Activated naive CD8-positive, alpha-beta T cell treated with anti-CD3 and anti-CD28 coated beads, Interleukin-2, amount 50 U/mL, for 16 hours (primary cell): ENCODE measurements at regions not wholly inside any gene's neighbourhood (a gene's known extent, or its start where the extent isn't known, plus 50 kb on each side); places are given as distances from the start of the nearest gene placed in this dataset.

ENCODE experiments used
- DNase-seq: peaks from one replicate; pipeline ENCODE4 v3.0.0-alpha.2; 2020; ENCODE audit warnings: low read depth, low spot score

GRCh38 chr2:447902-448665 is 160.2 kb upstream of the ALKAL2 start:
- no peak for DNase-seq

- DNase-seq = no peak
These were observed 159.2 kb upstream of the ALKAL2 start for GRCh38 chr2:446963-447530.

GRCh38 chr2:446303-446874 is 158.5 kb upstream of the ALKAL2 start:
- no peak for DNase-seq

- no peak for DNase-seq
These were observed 158.0 kb upstream of the ALKAL2 start for GRCh38 chr2:445896-446295.

GRCh38 chr2:444937-445884 is 157.3 kb upstream of the ALKAL2 start:
- no peak for DNase-seq

- DNase-seq = no peak
These were observed 155.8 kb upstream of the ALKAL2 start for GRCh38 chr2:443741-444140.

GRCh38 chr2:443216-443615 is 155.3 kb upstream of the ALKAL2 start:
- no peak for DNase-seq

GRCh38 chr2:441258-442022 is 153.5 kb upstream of the ALKAL2 start:
- no peak for DNase-seq

GRCh38 chr2:440403-440740 is 152.5 kb upstream of the ALKAL2 start:
- no peak for DNase-seq

GRCh38 chr2:439556-440402 is 151.9 kb upstream of the ALKAL2 start:
- DNase-seq = no peak

- DNase-seq = no peak
These were observed 151.2 kb upstream of the ALKAL2 start for GRCh38 chr2:439077-439476.

- DNase-seq = no peak
These were observed 150.0 kb upstream of the ALKAL2 start for GRCh38 chr2:437756-438393.

GRCh38 chr2:437180-437579 is 149.3 kb upstream of the ALKAL2 start:
- DNase-seq = no peak

- DNase-seq = no peak
These were observed 148.3 kb upstream of the ALKAL2 start for GRCh38 chr2:436205-436604.

GRCh38 chr2:434625-435024 is 146.7 kb upstream of the ALKAL2 start:
- DNase-seq = no peak

GRCh38 chr2:433216-433615 is 145.3 kb upstream of the ALKAL2 start:
- no peak for DNase-seq

- no peak for DNase-seq
These were observed 142.6 kb upstream of the ALKAL2 start for GRCh38 chr2:430291-431040.

GRCh38 chr2:429575-430254 is 141.8 kb upstream of the ALKAL2 start:
- no peak for DNase-seq

- no peak for DNase-seq
These were observed 141.3 kb upstream of the ALKAL2 start for GRCh38 chr2:429142-429541.
